ENCODE measurements at regions not wholly inside any gene's neighbourhood (a gene's known extent, or its start where the extent isn't known, plus 50 kb on each side); places are given as distances from the start of the nearest gene placed in this dataset.

- H3K36me3 ChIP-seq (ENCODE audit: control insufficient read depth, insufficient read depth, low read length): no peaks in the 10 kb centered on the region
- no peak for DNase-seq (ENCODE audit: extremely low read depth, insufficient read length)
- TF ChIP-seq, protein P1, sequence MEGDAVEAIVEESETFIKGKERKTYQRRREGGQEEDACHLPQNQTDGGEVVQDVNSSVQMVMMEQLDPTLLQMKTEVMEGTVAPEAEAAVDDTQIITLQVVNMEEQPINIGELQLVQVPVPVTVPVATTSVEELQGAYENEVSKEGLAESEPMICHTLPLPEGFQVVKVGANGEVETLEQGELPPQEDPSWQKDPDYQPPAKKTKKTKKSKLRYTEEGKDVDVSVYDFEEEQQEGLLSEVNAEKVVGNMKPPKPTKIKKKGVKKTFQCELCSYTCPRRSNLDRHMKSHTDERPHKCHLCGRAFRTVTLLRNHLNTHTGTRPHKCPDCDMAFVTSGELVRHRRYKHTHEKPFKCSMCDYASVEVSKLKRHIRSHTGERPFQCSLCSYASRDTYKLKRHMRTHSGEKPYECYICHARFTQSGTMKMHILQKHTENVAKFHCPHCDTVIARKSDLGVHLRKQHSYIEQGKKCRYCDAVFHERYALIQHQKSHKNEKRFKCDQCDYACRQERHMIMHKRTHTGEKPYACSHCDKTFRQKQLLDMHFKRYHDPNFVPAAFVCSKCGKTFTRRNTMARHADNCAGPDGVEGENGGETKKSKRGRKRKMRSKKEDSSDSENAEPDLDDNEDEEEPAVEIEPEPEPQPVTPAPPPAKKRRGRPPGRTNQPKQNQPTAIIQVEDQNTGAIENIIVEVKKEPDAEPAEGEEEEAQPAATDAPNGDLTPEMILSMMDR (IDR thresholded peaks at IDR 0.05; ENCODE audit: insufficient read depth, low read length, poor library complexity, severe bottlenecking): no peak
- H3K4me3 ChIP-seq (replicated peaks; ENCODE audit: low read depth, low read length): no peak overlapping the region
- no peaks in the 10 kb centered on the region for H3K27me3 ChIP-seq (replicated peaks; ENCODE audit: control insufficient read depth, insufficient read depth, low read length)
Observed at GRCh38 chr5:5968981-5969380, 409.4 kb downstream of the MED10 start.

DNA sequence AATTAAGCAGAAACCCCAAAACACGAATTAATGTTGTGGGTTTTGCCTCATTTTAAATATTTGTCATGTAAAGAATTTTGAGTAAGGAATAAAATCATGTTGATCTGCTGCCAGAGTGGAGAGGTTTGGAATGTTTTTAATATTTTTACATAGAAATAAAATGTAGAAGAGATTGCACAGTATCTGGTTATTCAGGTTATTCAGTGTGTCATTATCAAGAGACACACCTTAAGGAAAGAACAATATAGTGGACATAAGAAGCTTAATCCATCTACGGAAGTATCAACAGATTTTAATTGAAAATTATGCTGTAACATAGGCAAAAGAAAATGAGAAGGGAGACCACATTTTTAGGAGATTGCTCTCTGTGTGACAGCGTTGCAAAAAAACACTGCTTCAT is 410.4 kb downstream of the MED10 start:
- no peaks in the 10 kb centered on the region for H3K36me3 ChIP-seq (ENCODE audit: control insufficient read depth, insufficient read depth, low read length)
- TF ChIP-seq, protein P1 (IDR thresholded peaks at IDR 0.05; ENCODE audit: insufficient read depth, low read length, poor library complexity, severe bottlenecking): no peak
- no peaks in the 10 kb centered on the region for H3K27me3 ChIP-seq (replicated peaks; ENCODE audit: control insufficient read depth, insufficient read depth, low read length)
- DNase-seq (ENCODE audit: extremely low read depth, insufficient read length): no peak
- no peak overlapping the region for H3K4me3 ChIP-seq (replicated peaks; ENCODE audit: low read depth, low read length)

- H3K36me3 ChIP-seq (ENCODE audit: control insufficient read depth, insufficient read depth, low read length): no peaks in the 10 kb centered on the region
- H3K27me3 ChIP-seq (replicated peaks; ENCODE audit: control insufficient read depth, insufficient read depth, low read length): no peaks in the 10 kb centered on the region
- no peak overlapping the region for H3K4me3 ChIP-seq (replicated peaks; ENCODE audit: low read depth, low read length)
- DNase-seq (ENCODE audit: extremely low read depth, insufficient read length): no peak
- TF ChIP-seq, protein P1 (IDR thresholded peaks at IDR 0.05; ENCODE audit: insufficient read depth, low read length, poor library complexity, severe bottlenecking): no peak
Observed at GRCh38 chr5:5967373-5967772, 411.0 kb downstream of the MED10 start.

GRCh38 chr5:5965132-5965531 is 413.2 kb downstream of the MED10 start:
- H3K27me3 ChIP-seq (replicated peaks; ENCODE audit: control insufficient read depth, insufficient read depth, low read length): no peaks in the 10 kb centered on the region
- H3K36me3 ChIP-seq (ENCODE audit: control insufficient read depth, insufficient read depth, low read length): no peaks in the 10 kb centered on the region
- TF ChIP-seq, protein P1 (IDR thresholded peaks at IDR 0.05; ENCODE audit: insufficient read depth, low read length, poor library complexity, severe bottlenecking): no peak
- no peak for DNase-seq (ENCODE audit: extremely low read depth, insufficient read length)
- no peak overlapping the region for H3K4me3 ChIP-seq (replicated peaks; ENCODE audit: low read depth, low read length)

GRCh38 chr5:5964347-5964746 is 414.0 kb downstream of the MED10 start:
- Histone ChIP-seq H3K4me3 (replicated peaks; ENCODE audit: low read depth, low read length) (no peak overlapping the region), H3K27me3 (replicated peaks; ENCODE audit: control insufficient read depth, insufficient read depth, low read length) (no peaks in the 10 kb centered on the region), H3K36me3 (ENCODE audit: control insufficient read depth, insufficient read depth, low read length) (no peaks in the 10 kb centered on the region)
- no peak for DNase-seq (ENCODE audit: extremely low read depth, insufficient read length)
- TF ChIP-seq, protein P1 (IDR thresholded peaks at IDR 0.05; ENCODE audit: insufficient read depth, low read length, poor library complexity, severe bottlenecking): no peak

DNA sequence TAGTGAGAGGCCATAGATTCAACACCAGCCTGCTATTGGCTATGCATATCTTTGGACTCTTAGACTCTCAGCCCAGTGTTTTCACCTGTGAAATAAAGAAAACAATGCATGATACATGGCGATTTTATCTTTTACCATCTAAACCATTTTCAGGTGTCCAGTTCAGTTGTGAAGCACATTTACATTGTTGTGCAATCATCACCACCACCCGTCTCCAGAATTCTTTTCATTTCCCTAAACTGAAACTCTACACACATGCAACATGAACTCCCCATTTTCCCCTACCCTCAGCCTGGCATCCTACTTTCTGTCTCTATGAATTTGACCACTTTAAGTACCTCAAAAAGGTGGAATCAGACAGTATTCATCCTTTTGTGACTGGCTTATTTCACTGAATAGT is 420.6 kb downstream of the MED10 start:
- Histone ChIP-seq H3K36me3 (ENCODE audit: control insufficient read depth, insufficient read depth, low read length) (no peaks in the 10 kb centered on the region), H3K27me3 (replicated peaks; ENCODE audit: control insufficient read depth, insufficient read depth, low read length) (no peaks in the 10 kb centered on the region; the same call in 1 of the 2 replicates), H3K4me3 (replicated peaks; ENCODE audit: low read depth, low read length) (no peak overlapping the region)
- no peak for DNase-seq (ENCODE audit: extremely low read depth, insufficient read length)
- TF ChIP-seq, protein P1 (IDR thresholded peaks at IDR 0.05; ENCODE audit: insufficient read depth, low read length, poor library complexity, severe bottlenecking): no peak
